ENCODE measurements at regions not wholly inside any gene's neighbourhood (a gene's known extent, or its start where the extent isn't known, plus 50 kb on each side); places are given as distances from the start of the nearest gene placed in this dataset.
"Not testable (repeated sequence)": the region's sequence is repeated elsewhere in the genome, so short reads cannot be mapped to it uniquely, and the experiment has no call there.

- not testable (repeated sequence) for DNase-seq
Measured at GRCh38 chr17:20917610-20918306, 125.1 kb downstream of the USP22 start.

- DNase-seq, result no peak
Measured at GRCh38 chr17:20920095-20920814, 122.6 kb downstream of the USP22 start.

- DNase-seq, result no peak
Measured at GRCh38 chr17:20920815-20921199, 122.0 kb downstream of the USP22 start.

GRCh38 chr17:20922128-20922670 lies 120.6 kb downstream of the USP22 start:
- DNase-seq, result no peak

GRCh38 chr17:20924306-20924705 lies 118.5 kb downstream of the USP22 start:
- DNase-seq, result no peak

- DNase-seq, result no peak
Measured at GRCh38 chr17:20925091-20925490, 117.7 kb downstream of the USP22 start.

GRCh38 chr17:20925954-20926353 lies 116.9 kb downstream of the USP22 start:
- no peak for DNase-seq

GRCh38 chr17:20926532-20926931 lies 116.3 kb downstream of the USP22 start:
- no peak for DNase-seq

GRCh38 chr17:20927308-20927977 lies 115.4 kb downstream of the USP22 start:
- DNase-seq, result no peak

- DNase-seq, result no peak
Measured at GRCh38 chr17:20929334-20929733, 113.5 kb downstream of the USP22 start.

- no peak for DNase-seq
Measured at GRCh38 chr17:20930081-20930760, 112.6 kb downstream of the USP22 start.

- not testable (repeated sequence) for DNase-seq
Measured at GRCh38 chr17:20933040-20933439, 109.8 kb downstream of the USP22 start.

- DNase-seq, result no peak
Measured at GRCh38 chr17:20934288-20934687, 108.5 kb downstream of the USP22 start.

GRCh38 chr17:20935740-20936139 lies 107.1 kb downstream of the USP22 start:
- no peak for DNase-seq

GRCh38 chr17:20938244-20938643 lies 104.6 kb downstream of the USP22 start:
- DNase-seq, result no peak

- no peak for DNase-seq
Measured at GRCh38 chr17:20938988-20939615, 103.7 kb downstream of the USP22 start.

GRCh38 chr17:20941872-20942271 lies 100.9 kb downstream of the USP22 start:
- no peak for DNase-seq

GRCh38 chr17:20944014-20944865 lies 98.6 kb downstream of the USP22 start:
- DNase-seq, result peak; percentile 19

GRCh38 chr17:20947708-20948107 lies 95.1 kb downstream of the USP22 start:
- not testable (repeated sequence) for DNase-seq

GRCh38 chr17:20948984-20949777 lies 93.6 kb downstream of the USP22 start:
- DNase-seq, result no peak

Measured in CD4-positive, alpha-beta T cell treated with Interleukin-15 for 1 hour (primary cell).